OCI-LY1 (cell line): ENCODE measurements at regions not wholly inside any gene's neighbourhood (a gene's known extent, or its start where the extent isn't known, plus 50 kb on each side); places are given as distances from the start of the nearest gene placed in this dataset.

Experiments used
- H2AFZ ChIP-seq: fragments of 200-600 bp; sonication (generic), shearing (Covaris generic); 2 replicates; pipeline ENCODE4 v1.6.0; 2014; ENCODE audit warnings: antibody characterized with exemption, mild to moderate bottlenecking, low read length
- H3F3A ChIP-seq: fragments of 200-600 bp; sonication (generic), shearing (Covaris generic); 2 replicates; pipeline ENCODE4 v1.6.0; 2014; ENCODE audit warnings: mild to moderate bottlenecking, antibody characterized with exemption, low read length, moderate library complexity; ENCODE audit not compliant: insufficient read depth
- H3K27ac ChIP-seq: fragments of 200-600 bp; sonication (generic); 2 replicates; pipeline ENCODE4 v1.5.1; 2014; ENCODE audit warnings: low read length, mixed run types, mild to moderate bottlenecking, low read depth; ENCODE audit not compliant: poor library complexity, severe bottlenecking
- H3K27me3 ChIP-seq: fragments of 200-600 bp; sonication (generic); 2 replicates; pipeline ENCODE4 v1.6.0; 2014; ENCODE audit warnings: antibody characterized with exemption, mild to moderate bottlenecking, low read length, moderate library complexity; ENCODE audit not compliant: insufficient read depth
- H3K36me3 ChIP-seq: fragments of 200-600 bp; sonication (generic); 2 replicates; pipeline ENCODE4 v1.6.1; 2014; ENCODE audit warnings: mild to moderate bottlenecking, antibody characterized with exemption, low read length, moderate library complexity, mixed read lengths; ENCODE audit not compliant: insufficient read depth
- H3K4me1 ChIP-seq: fragments of 200-600 bp; sonication (generic); 2 replicates; pipeline ENCODE4 v1.5.1; 2014; ENCODE audit warnings: mild to moderate bottlenecking, low read length, moderate library complexity; ENCODE audit not compliant: insufficient read depth, severe bottlenecking
- H3K4me2 ChIP-seq: fragments of 200-600 bp; sonication (generic), shearing (Covaris generic); 2 replicates; pipeline ENCODE4 v1.6.1; 2014; ENCODE audit warnings: low read length
- H3K4me3 ChIP-seq: fragments of 200-600 bp; sonication (generic); 2 replicates; pipeline ENCODE4 v1.5.1; 2014; ENCODE audit warnings: low read length, low read depth, mild to moderate bottlenecking, mixed read lengths; ENCODE audit not compliant: poor library complexity, severe bottlenecking
- H3K79me2 ChIP-seq: fragments of 200-600 bp; shearing (Covaris generic); 2 replicates; pipeline ENCODE4 v1.6.1; 2016; ENCODE audit warnings: mixed run types, low read length, mixed read lengths; ENCODE audit not compliant: insufficient read depth
- H3K9ac ChIP-seq: fragments of 200-600 bp; sonication (generic), shearing (Covaris generic); 2 replicates; pipeline ENCODE4 v1.6.1; 2014; ENCODE audit warnings: mild to moderate bottlenecking, low read length, mixed read lengths
- H3K9me2 ChIP-seq: fragments of 200-600 bp; sonication (generic), shearing (Covaris generic); 2 replicates; pipeline ENCODE4 v1.6.1; 2014; ENCODE audit warnings: low read depth, mild to moderate bottlenecking, low read length, mixed read lengths
- H3K9me3 ChIP-seq: fragments of 200-600 bp; shearing (Covaris generic); 2 replicates; pipeline ENCODE4 v1.6.1; 2014; ENCODE audit warnings: low read length, mixed read lengths
- H4K20me1 ChIP-seq: fragments of 200-600 bp; sonication (generic), shearing (Covaris generic); 2 replicates; pipeline ENCODE4 v1.6.0; 2016; ENCODE audit warnings: mild to moderate bottlenecking, low read length; ENCODE audit not compliant: insufficient read depth
- EZH2 ChIP-seq: fragments of 200-600 bp; sonication (generic), shearing (Covaris generic); IDR thresholded peaks from 2 replicates; pipeline ENCODE4 v1.8.0; 2017; ENCODE audit warnings: borderline replicate concordance, mixed run types, mild to moderate bottlenecking, antibody characterized with exemption, low read length, moderate library complexity, mixed read lengths
- TF ChIP-seq, protein P1 (sequence below): fragments of 200-600 bp; sonication (generic), shearing (Covaris generic); IDR thresholded peaks from 2 replicates; pipeline ENCODE4 v1.5.1; 2017; ENCODE audit warnings: mild to moderate bottlenecking, antibody characterized with exemption, low read length, moderate library complexity, mixed read lengths

DNA sequence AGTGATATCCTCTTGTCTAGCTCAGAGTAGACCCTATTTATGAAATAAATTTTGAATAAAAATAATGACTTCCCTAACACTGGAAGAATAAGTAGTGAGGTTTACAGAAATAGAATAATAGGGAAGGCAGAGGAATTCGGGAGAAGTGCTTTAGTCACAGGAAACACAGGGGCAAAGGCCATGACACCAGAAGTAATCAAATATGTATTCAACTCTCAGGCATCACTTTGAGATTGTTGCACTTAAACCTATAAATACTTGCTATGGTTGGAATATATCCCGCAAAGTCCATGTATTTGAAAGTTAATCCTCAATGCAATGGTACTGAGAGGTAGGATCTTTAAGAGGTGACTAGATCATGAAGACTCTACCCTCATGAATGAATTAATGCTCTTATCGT, 166.8 kb downstream of the YIPF5 start:
- no peaks in the 10 kb centered on the region for H3K9me2 ChIP-seq
- no peak overlapping the region for H3K4me2 ChIP-seq
- no peaks in the 10 kb centered on the region for H3K79me2 ChIP-seq
- no peaks in the 10 kb centered on the region for H4K20me1 ChIP-seq
- TF ChIP-seq, protein P1, sequence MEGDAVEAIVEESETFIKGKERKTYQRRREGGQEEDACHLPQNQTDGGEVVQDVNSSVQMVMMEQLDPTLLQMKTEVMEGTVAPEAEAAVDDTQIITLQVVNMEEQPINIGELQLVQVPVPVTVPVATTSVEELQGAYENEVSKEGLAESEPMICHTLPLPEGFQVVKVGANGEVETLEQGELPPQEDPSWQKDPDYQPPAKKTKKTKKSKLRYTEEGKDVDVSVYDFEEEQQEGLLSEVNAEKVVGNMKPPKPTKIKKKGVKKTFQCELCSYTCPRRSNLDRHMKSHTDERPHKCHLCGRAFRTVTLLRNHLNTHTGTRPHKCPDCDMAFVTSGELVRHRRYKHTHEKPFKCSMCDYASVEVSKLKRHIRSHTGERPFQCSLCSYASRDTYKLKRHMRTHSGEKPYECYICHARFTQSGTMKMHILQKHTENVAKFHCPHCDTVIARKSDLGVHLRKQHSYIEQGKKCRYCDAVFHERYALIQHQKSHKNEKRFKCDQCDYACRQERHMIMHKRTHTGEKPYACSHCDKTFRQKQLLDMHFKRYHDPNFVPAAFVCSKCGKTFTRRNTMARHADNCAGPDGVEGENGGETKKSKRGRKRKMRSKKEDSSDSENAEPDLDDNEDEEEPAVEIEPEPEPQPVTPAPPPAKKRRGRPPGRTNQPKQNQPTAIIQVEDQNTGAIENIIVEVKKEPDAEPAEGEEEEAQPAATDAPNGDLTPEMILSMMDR: no peak
- no peak for TF ChIP-seq EZH2
- no peaks in the 10 kb centered on the region for H3F3A ChIP-seq
- no peak overlapping the region for H3K9ac ChIP-seq
- no peaks in the 10 kb centered on the region for H3K9me3 ChIP-seq
- no peaks in the 10 kb centered on the region for H3K36me3 ChIP-seq
- H3K27me3 ChIP-seq: no peaks in the 10 kb centered on the region
- no peak overlapping the region for H2AFZ ChIP-seq
- H3K27ac ChIP-seq: no peak overlapping the region
- H3K4me1 ChIP-seq: no peaks in the 10 kb centered on the region
- H3K4me3 ChIP-seq: no peak overlapping the region

DNA sequence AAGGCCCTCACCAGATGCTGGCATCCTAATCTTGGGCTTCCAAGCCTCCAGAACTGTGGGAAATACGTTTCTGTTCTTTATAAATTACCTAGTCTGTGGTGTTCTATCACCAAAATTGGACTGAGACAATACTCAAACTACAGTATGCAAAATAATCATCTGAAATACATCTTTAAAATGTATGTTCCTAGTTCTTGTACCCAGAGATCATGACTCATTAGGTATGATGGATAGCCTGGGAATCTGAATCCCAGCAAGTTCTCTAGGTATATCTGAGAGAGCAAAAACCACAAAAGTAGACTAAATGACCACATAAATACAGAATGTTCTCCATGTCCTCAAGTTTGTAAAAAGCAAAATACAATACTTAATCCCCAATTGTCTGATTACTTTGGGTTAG, 166.3 kb downstream of the YIPF5 start:
- H2AFZ ChIP-seq: no peak overlapping the region
- H4K20me1 ChIP-seq: no peaks in the 10 kb centered on the region
- H3K79me2 ChIP-seq: no peaks in the 10 kb centered on the region
- H3K27ac ChIP-seq: no peak overlapping the region
- TF ChIP-seq, protein P1: no peak
- no peak for TF ChIP-seq EZH2
- no peaks in the 10 kb centered on the region for H3K36me3 ChIP-seq
- H3K9ac ChIP-seq: no peak overlapping the region
- no peak overlapping the region for H3K4me2 ChIP-seq
- H3K27me3 ChIP-seq: no peaks in the 10 kb centered on the region
- no peaks in the 10 kb centered on the region for H3K9me2 ChIP-seq
- no peak overlapping the region for H3K4me3 ChIP-seq
- no peaks in the 10 kb centered on the region for H3K4me1 ChIP-seq
- no peaks in the 10 kb centered on the region for H3F3A ChIP-seq
- no peaks in the 10 kb centered on the region for H3K9me3 ChIP-seq

DNA sequence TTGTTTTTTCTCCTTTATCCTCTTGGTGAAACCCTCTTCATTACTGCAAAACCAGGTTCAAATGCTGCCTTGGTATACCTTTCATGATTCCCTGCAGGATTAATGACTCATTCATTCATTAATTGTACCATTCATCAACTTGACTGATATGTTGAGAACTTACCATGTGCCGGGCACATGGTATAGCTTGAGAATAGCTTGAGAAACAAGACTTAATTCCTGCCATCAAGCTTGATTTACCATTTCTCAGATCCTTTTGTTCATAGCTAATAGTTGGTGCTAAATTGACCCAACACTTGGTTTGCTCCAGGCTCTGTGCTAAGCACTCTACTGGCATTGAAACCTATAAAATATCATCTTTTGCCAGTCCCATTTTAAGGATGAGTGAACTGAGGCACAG, 165.7 kb downstream of the YIPF5 start:
- TF ChIP-seq, protein P1: no peak
- no peak for TF ChIP-seq EZH2
- Histone ChIP-seq H3K9me2 (no peaks in the 10 kb centered on the region), H2AFZ (no peak overlapping the region), H4K20me1 (no peaks in the 10 kb centered on the region), H3K4me3 (no peak overlapping the region), H3K4me1 (no peaks in the 10 kb centered on the region), H3K79me2 (no peaks in the 10 kb centered on the region), H3K36me3 (no peaks in the 10 kb centered on the region), H3F3A (no peaks in the 10 kb centered on the region), H3K27me3 (no peaks in the 10 kb centered on the region), H3K4me2 (no peak overlapping the region), H3K9ac (no peak overlapping the region), H3K9me3 (no peaks in the 10 kb centered on the region), H3K27ac (no peak overlapping the region)
